ENCODE measurements at regions not wholly inside any gene's neighbourhood (a gene's known extent, or its start where the extent isn't known, plus 50 kb on each side); places are given as distances from the start of the nearest gene placed in this dataset.

GRCh38 chr18:45325778-45326177 lies 289.5 kb upstream of the SLC14A2 start:
- TF ChIP-seq GATA2 (IDR thresholded peaks at IDR 0.05; ENCODE audit: low read depth, low read length) (no peak), GATA3 (IDR thresholded peaks at IDR 0.05; ENCODE audit: low read depth, low read length) (no peak)
